CD4-positive, alpha-beta memory T cell (primary cell): ENCODE measurements at regions not wholly inside any gene's neighbourhood (a gene's known extent, or its start where the extent isn't known, plus 50 kb on each side); places are given as distances from the start of the nearest gene placed in this dataset.

Experiments
- CTCF ChIA-PET: fragments of 350-600 bp; sonication (Branson Sonifier 250); formaldehyde crosslinking; loops from one replicate; lab custom pipeline; 2021; ENCODE audit warnings: inconsistent platforms; ENCODE audit not compliant: partially characterized antibody; lab: Charles Lee
- POLR2A ChIA-PET: fragments of 350-600 bp; sonication (Branson Sonifier 250); formaldehyde crosslinking; loops from one replicate; lab custom pipeline; 2021; ENCODE audit not compliant: partially characterized antibody; lab: Charles Lee
- DNase-seq, 5 donors: peaks; one replicate each; pipeline versions ENCODE4 v3.0.0 to v3.0.0-alpha.2; 2020 to 2022; ENCODE audit warnings: mixed read lengths in 1 of 5
- H3K27ac ChIP-seq: one replicate; pipeline ENCODE4 v1.7.0; 2013; ENCODE audit warnings: low read depth, low read length
- H3K27me3 ChIP-seq: 2 replicates; pipeline ENCODE4 v1.7.0; 2013; ENCODE audit warnings: mild to moderate bottlenecking, low read length, moderate library complexity; ENCODE audit not compliant: insufficient read depth
- H3K36me3 ChIP-seq: 2 replicates; pipeline ENCODE4 v1.7.0; 2013; ENCODE audit warnings: mild to moderate bottlenecking, low read length, moderate library complexity; ENCODE audit not compliant: insufficient read depth
- H3K4me1 ChIP-seq: 2 replicates; pipeline ENCODE4 v1.7.0; 2013; ENCODE audit warnings: mild to moderate bottlenecking, low read length, moderate library complexity; ENCODE audit not compliant: insufficient read depth
- H3K4me3 ChIP-seq, 2 donors: one replicate each; pipeline ENCODE4 v1.7.0; 2013; ENCODE audit warnings: low read length in 2 of 2, mild to moderate bottlenecking in 1 of 2
- H3K9me3 ChIP-seq, 2 donors: one replicate each; pipeline ENCODE4 v1.7.0; 2013; ENCODE audit warnings: low read length in 2 of 2, control low read depth in 1 of 2; ENCODE audit not compliant: control insufficient read depth in 1 of 2
- H3K27ac Mint-ChIP-seq, 7 donors: one replicate each; pipeline ENCODE4 v1.8.0; 2020 to 2021; ENCODE audit warnings: mixed read lengths in 7 of 7, mild to moderate bottlenecking in 6 of 7, inconsistent platforms in 3 of 7, moderate library complexity in 3 of 7
- H3K27me3 Mint-ChIP-seq, 2 donors: one replicate each; pipeline ENCODE4 v1.8.0; 2020 to 2021; ENCODE audit warnings: mixed read lengths in 2 of 2
- H3K36me3 Mint-ChIP-seq, 2 donors: one replicate each; pipeline ENCODE4 v1.8.0; 2020 to 2021; ENCODE audit warnings: mixed read lengths in 2 of 2, inconsistent platforms in 1 of 2, mild to moderate bottlenecking in 1 of 2
- H3K4me1 Mint-ChIP-seq, 4 donors: one replicate each; pipeline ENCODE4 v1.8.0; 2020 to 2021; ENCODE audit warnings: mixed read lengths in 4 of 4, mild to moderate bottlenecking in 1 of 4
- H3K4me3 Mint-ChIP-seq, 8 donors: one replicate each; pipeline ENCODE4 v1.8.0; 2020 to 2021; ENCODE audit warnings: mixed read lengths in 8 of 8, mild to moderate bottlenecking in 7 of 8, moderate library complexity in 6 of 8, inconsistent platforms in 3 of 8
- H3K9me3 Mint-ChIP-seq, 8 donors: one replicate each; pipeline ENCODE4 v1.8.0; 2020 to 2021; ENCODE audit warnings: mixed read lengths in 8 of 8, mild to moderate bottlenecking in 5 of 8, inconsistent platforms in 3 of 8, moderate library complexity in 1 of 8
- intact Hi-C: fragments of 100-400 bp; cut with micrococcal nuclease; formaldehyde crosslinking; loops from one replicate; pipeline ENCODE4 v1.15.1; 2023

DNA sequence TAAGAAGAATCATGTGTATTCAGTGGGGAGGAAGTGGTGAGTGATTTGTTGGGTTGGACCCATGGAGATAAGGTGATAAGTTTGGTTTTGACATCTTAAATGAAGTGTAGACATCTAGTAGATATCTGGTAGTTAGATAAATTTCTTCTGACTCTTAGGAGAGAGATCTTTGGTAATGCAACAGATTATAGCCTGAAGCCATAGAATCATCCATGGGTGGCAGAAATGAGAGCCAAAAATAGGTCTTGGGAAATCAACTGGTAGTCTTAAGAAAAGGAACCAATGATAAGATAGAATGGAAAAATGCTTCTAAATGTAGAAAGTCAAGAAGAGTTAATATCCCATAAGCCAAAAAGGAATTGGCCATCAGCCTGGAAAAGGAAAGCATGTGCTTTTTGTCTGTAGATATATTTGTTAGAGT, 532.7 kb upstream of the GRAMD2B start:
- no peaks in the 10 kb centered on the region for H3K4me1 ChIP-seq
- Mint-ChIP-seq H3K9me3 (peaks cover 0 to 13% (median 4%) of the 10 kb centered on the region in 8 donors), H3K27me3 (no peaks in the 10 kb centered on the region), H3K36me3 (no peaks in the 10 kb centered on the region), H3K27ac (no peak overlapping the region), H3K4me3 (no peak overlapping the region), H3K4me1 (no peaks in the 10 kb centered on the region)
- ChIA-PET CTCF (no interaction called here), POLR2A (no interaction called here)
- no peak overlapping the region for H3K27ac ChIP-seq
- intact Hi-C loops: no loop called here
- H3K9me3 ChIP-seq: no peaks in the 10 kb centered on the region
- no peak for DNase-seq
- no peak overlapping the region for H3K4me3 ChIP-seq
- H3K36me3 ChIP-seq: no peaks in the 10 kb centered on the region
- H3K27me3 ChIP-seq: no peaks in the 10 kb centered on the region

DNA sequence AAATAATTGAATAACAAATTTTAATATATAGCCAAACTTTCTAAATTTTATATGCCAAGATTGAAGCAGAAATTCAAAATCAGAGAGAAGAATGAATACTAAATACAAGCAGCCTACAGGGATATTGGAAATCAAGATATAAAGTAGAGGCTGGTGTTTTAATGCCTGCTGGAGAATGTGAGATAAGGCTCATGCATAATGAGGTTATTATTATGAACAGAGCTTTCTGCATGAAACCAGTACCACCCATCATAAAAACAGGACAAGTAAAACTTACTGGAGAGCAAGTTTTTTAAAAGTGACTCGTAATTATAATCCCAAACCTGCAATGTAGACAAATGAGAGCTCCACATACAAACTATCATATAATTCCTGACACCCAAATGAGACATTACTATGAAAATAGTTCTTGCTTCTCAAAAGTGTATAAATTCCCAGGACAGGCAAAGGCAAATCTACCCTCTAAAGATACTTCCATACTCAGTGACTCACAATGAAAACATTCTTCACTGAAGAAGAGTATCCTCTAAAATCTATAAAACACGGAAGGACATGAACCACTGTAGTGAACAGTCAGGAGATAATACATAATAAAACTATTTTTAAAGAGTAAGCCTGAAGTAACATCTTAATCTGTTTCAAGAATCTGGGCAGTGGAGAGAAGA, 532.0 kb upstream of the GRAMD2B start:
- Histone ChIP-seq H3K4me1 (no peaks in the 10 kb centered on the region), H3K36me3 (no peaks in the 10 kb centered on the region), H3K27ac (no peak overlapping the region), H3K27me3 (no peaks in the 10 kb centered on the region), H3K4me3 (no peak overlapping the region), H3K9me3 (no peaks in the 10 kb centered on the region)
- intact Hi-C loops: no loop called here
- Mint-ChIP-seq H3K27me3 (no peaks in the 10 kb centered on the region), H3K4me3 (no peak overlapping the region), H3K9me3 (peaks cover 0 to 15% (median 4%) of the 10 kb centered on the region in 8 donors), H3K27ac (no peak overlapping the region), H3K36me3 (no peaks in the 10 kb centered on the region), H3K4me1 (no peaks in the 10 kb centered on the region)
- POLR2A ChIA-PET: no interaction called here
- DNase-seq: no peak
- CTCF ChIA-PET: no interaction called here

DNA sequence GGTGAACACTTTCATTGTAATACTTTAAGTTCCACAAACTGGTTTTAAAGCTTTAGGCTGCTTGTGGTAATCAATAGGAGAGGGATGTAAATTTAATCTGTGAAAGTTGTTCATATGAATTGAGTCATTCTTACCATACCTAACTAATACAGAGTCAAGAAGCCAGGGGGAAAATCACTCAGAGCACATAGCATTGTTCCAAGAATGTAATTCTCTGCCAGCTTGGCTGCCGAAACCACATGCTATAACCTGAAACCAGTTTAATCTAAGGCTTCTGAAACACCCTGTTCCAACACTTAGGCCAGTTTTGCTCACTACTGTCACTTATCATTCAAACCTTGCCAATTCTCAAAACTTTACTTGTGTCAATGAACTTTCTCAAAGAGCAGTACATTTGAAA, 528.8 kb upstream of the GRAMD2B start:
- no peaks in the 10 kb centered on the region for H3K36me3 Mint-ChIP-seq
- H3K9me3 ChIP-seq: no peaks in the 10 kb centered on the region
- POLR2A ChIA-PET: no interaction called here
- H3K27ac Mint-ChIP-seq: no peak overlapping the region
- no peak overlapping the region for H3K4me3 Mint-ChIP-seq
- H3K4me1 Mint-ChIP-seq: no peaks in the 10 kb centered on the region
- H3K36me3 ChIP-seq: no peaks in the 10 kb centered on the region
- no peak for DNase-seq
- no peaks in the 10 kb centered on the region for H3K4me1 ChIP-seq
- no peaks in the 10 kb centered on the region for H3K27me3 Mint-ChIP-seq
- intact Hi-C loops: no loop called here
- no peak overlapping the region for H3K27ac ChIP-seq
- no peak overlapping the region for H3K4me3 ChIP-seq
- H3K27me3 ChIP-seq: no peaks in the 10 kb centered on the region
- H3K9me3 Mint-ChIP-seq: peaks cover 0 to 15% (median 4%) of the 10 kb centered on the region in 8 donors
- CTCF ChIA-PET: no interaction called here

DNA sequence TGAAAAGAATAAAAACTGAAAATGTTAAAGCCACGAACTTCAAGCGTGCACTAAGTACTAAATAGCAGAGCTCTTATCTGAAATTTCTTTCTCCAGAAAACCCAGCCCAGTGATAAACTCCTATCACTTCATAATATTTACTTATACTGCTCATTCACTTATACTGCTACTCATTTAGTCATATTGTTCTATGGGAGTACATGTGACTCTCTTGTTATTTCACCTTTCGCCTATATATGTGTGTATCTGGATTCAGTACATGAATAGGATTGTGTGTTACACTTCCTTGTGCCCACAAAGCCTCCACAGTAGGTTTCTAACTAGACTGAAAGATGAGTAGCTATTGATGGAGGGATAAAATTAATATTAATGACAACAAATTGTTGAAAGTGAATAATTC, 526.8 kb upstream of the GRAMD2B start:
- H3K9me3 Mint-ChIP-seq: peaks cover 0 to 13% (median 4%) of the 10 kb centered on the region in 8 donors
- H3K27me3 Mint-ChIP-seq: no peaks in the 10 kb centered on the region
- intact Hi-C loops: no loop called here
- H3K4me1 Mint-ChIP-seq: no peaks in the 10 kb centered on the region
- H3K36me3 Mint-ChIP-seq: no peaks in the 10 kb centered on the region
- ChIA-PET CTCF (no interaction called here), POLR2A (no interaction called here)
- no peaks in the 10 kb centered on the region for H3K9me3 ChIP-seq
- H3K4me3 ChIP-seq: no peak overlapping the region
- H3K36me3 ChIP-seq: no peaks in the 10 kb centered on the region
- no peak for DNase-seq
- H3K4me1 ChIP-seq: no peaks in the 10 kb centered on the region
- no peak overlapping the region for H3K27ac ChIP-seq
- no peak overlapping the region for H3K4me3 Mint-ChIP-seq
- H3K27ac Mint-ChIP-seq: no peak overlapping the region
- no peaks in the 10 kb centered on the region for H3K27me3 ChIP-seq

DNA sequence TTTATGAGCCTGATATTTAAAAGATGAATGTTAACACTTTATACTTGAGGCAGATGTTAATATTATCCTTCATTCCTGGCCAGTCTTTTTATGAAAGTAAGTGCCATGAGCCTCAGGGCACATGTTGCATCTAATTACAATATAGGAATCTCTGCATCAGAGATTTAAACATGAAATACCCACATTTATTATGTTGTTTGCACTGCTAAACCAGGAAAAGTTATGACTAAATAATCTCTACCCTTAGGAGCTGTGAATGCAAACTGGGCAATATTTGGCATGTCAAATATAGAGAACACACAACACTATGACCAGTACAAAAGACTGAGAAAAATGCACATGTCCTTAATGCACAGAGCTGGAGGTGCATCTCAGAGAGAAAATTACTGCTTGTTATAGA, 526.1 kb upstream of the GRAMD2B start:
- ChIA-PET CTCF (no interaction called here), POLR2A (no interaction called here)
- no peaks in the 10 kb centered on the region for H3K27me3 Mint-ChIP-seq
- no peak overlapping the region for H3K4me3 Mint-ChIP-seq
- H3K27ac ChIP-seq: no peak overlapping the region
- intact Hi-C loops: no loop called here
- H3K27me3 ChIP-seq: no peaks in the 10 kb centered on the region
- no peak overlapping the region for H3K27ac Mint-ChIP-seq
- no peaks in the 10 kb centered on the region for H3K9me3 ChIP-seq
- H3K36me3 ChIP-seq: no peaks in the 10 kb centered on the region
- peaks cover 0 to 10% (median 5%) of the 10 kb centered on the region in 8 donors for H3K9me3 Mint-ChIP-seq
- no peaks in the 10 kb centered on the region for H3K36me3 Mint-ChIP-seq
- no peak overlapping the region for H3K4me3 ChIP-seq
- DNase-seq: no peak
- no peaks in the 10 kb centered on the region for H3K4me1 Mint-ChIP-seq
- H3K4me1 ChIP-seq: no peaks in the 10 kb centered on the region

DNA sequence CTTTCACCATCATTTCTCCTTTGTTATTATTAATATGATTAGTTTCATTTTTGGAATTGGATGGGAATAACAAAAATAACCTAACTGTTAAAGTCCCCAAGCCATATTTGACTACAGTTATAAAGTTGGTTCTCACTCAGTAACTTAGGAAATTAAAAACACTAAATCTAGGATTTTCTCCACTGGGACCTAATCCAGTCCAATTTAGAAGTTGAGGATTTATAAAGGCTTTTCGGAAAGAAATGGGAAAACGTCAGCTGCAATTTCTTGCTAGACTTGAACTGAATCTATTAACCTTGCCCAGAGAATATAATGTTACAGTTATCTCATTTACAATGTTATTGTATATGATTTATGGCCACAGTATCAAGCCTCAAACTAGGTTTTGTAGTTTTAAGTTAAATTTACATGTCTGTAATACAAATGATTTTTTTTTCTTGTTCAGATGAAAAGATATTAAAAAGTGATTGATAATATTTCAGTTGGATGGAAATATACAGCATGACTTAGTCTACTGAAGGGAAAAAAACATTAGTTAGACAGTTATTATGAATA, 524.3 kb upstream of the GRAMD2B start:
- H3K27me3 ChIP-seq: no peaks in the 10 kb centered on the region
- H3K36me3 ChIP-seq: no peaks in the 10 kb centered on the region
- Mint-ChIP-seq H3K27me3 (no peaks in the 10 kb centered on the region), H3K4me1 (no peaks in the 10 kb centered on the region), H3K4me3 (no peak overlapping the region), H3K9me3 (peaks cover 0 to 7% (median 4%) of the 10 kb centered on the region in 8 donors), H3K36me3 (no peaks in the 10 kb centered on the region), H3K27ac (no peak overlapping the region)
- ChIA-PET POLR2A (no interaction called here), CTCF (no interaction called here)
- H3K27ac ChIP-seq: no peak overlapping the region
- no peak overlapping the region for H3K4me3 ChIP-seq
- intact Hi-C loops: no loop called here
- H3K4me1 ChIP-seq: no peaks in the 10 kb centered on the region
- H3K9me3 ChIP-seq: no peaks in the 10 kb centered on the region
- DNase-seq: no peak

DNA sequence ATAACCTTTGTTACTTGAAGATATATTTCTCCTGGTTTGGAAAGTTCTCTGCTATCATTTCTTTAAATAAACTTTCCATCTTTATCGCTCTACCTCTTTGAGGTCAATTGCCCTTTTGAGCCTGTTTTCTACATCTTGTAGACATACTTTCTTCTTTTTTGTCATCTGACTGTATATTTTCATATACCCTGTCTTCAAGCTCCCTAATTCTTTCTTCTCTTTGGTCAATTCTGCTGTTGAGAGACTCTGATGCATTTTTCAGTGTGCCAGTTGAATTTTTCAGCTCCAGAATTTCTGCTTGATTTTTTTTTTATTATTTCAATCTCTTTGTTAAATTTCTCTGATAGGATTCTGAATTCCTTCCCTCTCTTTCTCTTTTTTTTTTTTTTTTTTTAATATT, 511.2 kb upstream of the GRAMD2B start:
- POLR2A ChIA-PET: no interaction called here
- no peaks in the 10 kb centered on the region for H3K27me3 Mint-ChIP-seq
- no peak overlapping the region for H3K4me3 Mint-ChIP-seq
- no peaks in the 10 kb centered on the region for H3K4me1 Mint-ChIP-seq
- CTCF ChIA-PET: no interaction called here
- no peak overlapping the region for H3K4me3 ChIP-seq
- no peaks in the 10 kb centered on the region for H3K4me1 ChIP-seq
- H3K36me3 ChIP-seq: no peaks in the 10 kb centered on the region
- no peaks in the 10 kb centered on the region for H3K36me3 Mint-ChIP-seq
- H3K9me3 ChIP-seq: peaks cover 0 to 6% of the 10 kb centered on the region in 2 donors
- no peak for DNase-seq
- H3K27ac Mint-ChIP-seq: no peak overlapping the region
- H3K27ac ChIP-seq: no peak overlapping the region
- H3K27me3 ChIP-seq: no peaks in the 10 kb centered on the region
- intact Hi-C loops: no loop called here
- peaks cover 6 to 44% (median 19%) of the 10 kb centered on the region in 8 donors for H3K9me3 Mint-ChIP-seq
